Coronary artery (tissue), 2 donors: ENCODE measurements at regions not wholly inside any gene's neighbourhood (a gene's known extent, or its start where the extent isn't known, plus 50 kb on each side); places are given as distances from the start of the nearest gene placed in this dataset.
"Not testable (repeated sequence)": the region's sequence is repeated elsewhere in the genome, so short reads cannot be mapped to it uniquely, and the experiment has no call there.

ENCODE experiments used
- DNase-seq: peaks from one replicate; pipeline ENCODE4 v3.0.0-alpha.2; 2017; ENCODE audit warnings: low spot score
- H3K27ac ChIP-seq, 2 donors: fragments of 200-600 bp; sonication (generic); one replicate each; pipeline ENCODE4 v1.5.1; 2016 to 2019
- H3K4me3 ChIP-seq: fragments of 200-600 bp; sonication (generic); 2 replicates; pipeline ENCODE4 v1.5.1; 2016; ENCODE audit warnings: mild to moderate bottlenecking, moderate library complexity
- TF ChIP-seq, protein P1 (sequence below): fragments of 200-600 bp; sonication (generic); IDR thresholded peaks from one replicate; pipeline ENCODE4 v1.5.1; 2019; ENCODE audit warnings: antibody characterized with exemption

DNA sequence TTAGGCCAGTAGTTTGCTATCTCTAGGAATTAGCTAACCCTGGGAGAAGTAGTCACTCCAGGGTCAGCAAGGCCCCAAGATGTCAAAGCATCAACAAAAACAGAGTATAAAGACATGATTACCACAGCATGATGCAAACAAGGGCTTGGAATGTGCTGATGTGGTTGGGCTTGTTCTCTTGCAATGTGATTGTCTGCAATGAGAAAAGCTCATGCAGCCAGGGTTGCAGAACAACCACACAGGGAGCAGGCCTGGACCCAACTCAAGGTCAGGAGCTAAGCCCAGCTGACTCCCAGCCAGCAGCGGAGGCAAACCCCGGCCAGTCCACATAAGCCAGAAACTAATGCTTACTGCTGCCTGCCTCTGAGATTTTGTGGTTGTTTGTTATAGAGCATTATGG is 132.4 kb upstream of the ZC3H12C start:
- no peak overlapping the region for H3K4me3 ChIP-seq
- no peak for DNase-seq
- H3K27ac ChIP-seq, result no peak overlapping the region
- TF ChIP-seq, protein P1, sequence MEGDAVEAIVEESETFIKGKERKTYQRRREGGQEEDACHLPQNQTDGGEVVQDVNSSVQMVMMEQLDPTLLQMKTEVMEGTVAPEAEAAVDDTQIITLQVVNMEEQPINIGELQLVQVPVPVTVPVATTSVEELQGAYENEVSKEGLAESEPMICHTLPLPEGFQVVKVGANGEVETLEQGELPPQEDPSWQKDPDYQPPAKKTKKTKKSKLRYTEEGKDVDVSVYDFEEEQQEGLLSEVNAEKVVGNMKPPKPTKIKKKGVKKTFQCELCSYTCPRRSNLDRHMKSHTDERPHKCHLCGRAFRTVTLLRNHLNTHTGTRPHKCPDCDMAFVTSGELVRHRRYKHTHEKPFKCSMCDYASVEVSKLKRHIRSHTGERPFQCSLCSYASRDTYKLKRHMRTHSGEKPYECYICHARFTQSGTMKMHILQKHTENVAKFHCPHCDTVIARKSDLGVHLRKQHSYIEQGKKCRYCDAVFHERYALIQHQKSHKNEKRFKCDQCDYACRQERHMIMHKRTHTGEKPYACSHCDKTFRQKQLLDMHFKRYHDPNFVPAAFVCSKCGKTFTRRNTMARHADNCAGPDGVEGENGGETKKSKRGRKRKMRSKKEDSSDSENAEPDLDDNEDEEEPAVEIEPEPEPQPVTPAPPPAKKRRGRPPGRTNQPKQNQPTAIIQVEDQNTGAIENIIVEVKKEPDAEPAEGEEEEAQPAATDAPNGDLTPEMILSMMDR, result no peak

DNA sequence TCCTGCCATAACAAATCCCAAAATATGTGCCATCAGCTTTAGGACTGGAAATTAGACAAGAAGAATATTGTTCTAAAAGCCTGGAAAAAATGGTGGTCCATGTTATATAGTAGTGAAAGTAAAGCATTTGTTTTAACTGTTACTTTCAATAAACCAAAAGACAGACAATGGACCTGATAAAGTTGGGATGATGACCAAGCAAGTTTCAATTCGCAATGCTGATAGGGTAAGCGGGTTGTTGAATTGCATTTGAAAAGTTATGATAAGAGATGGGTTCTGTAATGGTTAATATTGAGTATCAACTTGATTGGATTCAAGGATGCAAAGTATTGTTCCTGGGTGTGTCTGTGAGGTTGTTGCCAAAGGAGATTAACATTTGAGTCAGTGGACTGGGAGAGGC is 131.9 kb upstream of the ZC3H12C start:
- Histone ChIP-seq H3K4me3 (no peak overlapping the region), H3K27ac (no peak overlapping the region)
- no peak for DNase-seq
- TF ChIP-seq, protein P1, result no peak

DNA sequence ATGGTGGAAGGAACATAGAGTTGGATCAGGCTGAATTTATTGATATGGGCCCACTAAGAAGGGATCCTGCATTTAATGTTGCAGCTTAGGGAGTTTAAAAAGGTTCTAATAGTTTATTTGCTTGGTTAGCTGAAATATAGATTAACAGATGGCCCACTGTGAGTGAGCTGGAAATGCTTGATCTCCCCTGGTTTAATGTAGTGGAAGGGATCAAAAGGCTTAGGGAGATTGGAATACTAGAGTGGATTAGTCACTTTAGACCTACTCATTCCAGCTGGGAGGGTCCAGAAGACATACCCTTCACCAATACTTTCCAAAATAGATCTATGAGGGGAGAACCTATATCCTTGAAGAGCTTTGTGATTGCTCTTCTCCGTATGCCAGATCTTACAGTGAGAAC is 130.1 kb upstream of the ZC3H12C start:
- Histone ChIP-seq H3K4me3 (no peak overlapping the region), H3K27ac (no peak overlapping the region)
- TF ChIP-seq, protein P1, result no peak
- DNase-seq, result no peak

DNA sequence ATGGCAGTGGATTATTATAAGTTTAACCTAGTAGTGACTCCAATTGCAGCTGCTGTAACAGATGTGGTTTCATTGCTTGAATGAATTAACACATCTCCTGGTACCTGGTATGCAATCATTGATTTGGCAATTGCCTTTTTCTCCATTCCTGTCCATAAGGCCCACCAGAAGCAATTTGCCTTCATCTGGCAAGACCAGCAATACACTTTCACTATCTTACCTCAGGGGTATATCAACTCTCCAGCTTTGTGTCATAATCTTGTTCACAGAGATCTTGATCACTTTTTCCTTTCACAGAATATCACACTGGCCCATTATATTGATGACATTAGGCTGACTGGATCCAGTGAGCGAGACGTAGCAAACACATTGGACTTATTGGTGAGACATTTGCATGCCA is 128.7 kb upstream of the ZC3H12C start:
- no peak overlapping the region for H3K27ac ChIP-seq
- no peak overlapping the region for H3K4me3 ChIP-seq
- TF ChIP-seq, protein P1, result no peak
- DNase-seq, result no peak

DNA sequence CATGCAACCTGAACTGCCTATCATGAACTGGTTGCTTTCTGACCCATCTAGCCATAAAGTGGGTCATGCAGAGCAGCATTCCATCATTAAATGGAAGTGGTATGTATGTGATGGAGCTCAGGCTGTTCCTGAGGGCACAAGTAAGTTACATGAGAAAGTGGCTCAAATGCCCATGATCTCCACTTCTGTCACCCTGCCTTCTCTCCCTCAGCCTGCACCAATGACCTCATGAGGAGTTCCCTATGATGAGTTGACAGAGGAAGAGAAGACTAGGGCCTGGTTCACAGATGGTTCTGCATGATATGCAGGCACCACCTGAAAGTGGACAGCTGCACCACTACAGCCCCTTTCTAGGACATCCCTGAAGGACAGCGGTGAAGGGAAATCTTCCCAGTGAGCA is 127.7 kb upstream of the ZC3H12C start:
- H3K27ac ChIP-seq, DNase-seq, H3K4me3 ChIP-seq: not testable (repeated sequence)

DNA sequence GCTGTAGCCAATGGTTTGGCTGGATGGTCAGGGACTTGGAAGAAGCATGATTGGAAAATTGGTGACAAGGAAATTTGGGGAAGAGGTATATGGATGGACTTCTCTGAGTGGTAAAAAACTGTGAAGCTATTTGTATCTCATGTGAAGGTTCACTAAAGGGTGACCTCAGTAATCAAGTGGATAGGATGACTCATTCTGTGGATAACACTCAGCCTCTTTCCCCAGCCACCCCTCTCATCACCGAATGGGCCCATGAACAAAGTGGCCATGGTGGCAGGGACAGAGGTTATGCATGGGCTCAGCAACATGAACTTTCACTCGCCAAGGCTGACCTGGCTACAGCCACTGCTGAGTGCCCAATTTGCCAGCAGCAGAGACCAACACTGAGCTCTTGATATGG is 127.3 kb upstream of the ZC3H12C start:
- H3K27ac ChIP-seq, DNase-seq, H3K4me3 ChIP-seq: not testable (repeated sequence)

DNA sequence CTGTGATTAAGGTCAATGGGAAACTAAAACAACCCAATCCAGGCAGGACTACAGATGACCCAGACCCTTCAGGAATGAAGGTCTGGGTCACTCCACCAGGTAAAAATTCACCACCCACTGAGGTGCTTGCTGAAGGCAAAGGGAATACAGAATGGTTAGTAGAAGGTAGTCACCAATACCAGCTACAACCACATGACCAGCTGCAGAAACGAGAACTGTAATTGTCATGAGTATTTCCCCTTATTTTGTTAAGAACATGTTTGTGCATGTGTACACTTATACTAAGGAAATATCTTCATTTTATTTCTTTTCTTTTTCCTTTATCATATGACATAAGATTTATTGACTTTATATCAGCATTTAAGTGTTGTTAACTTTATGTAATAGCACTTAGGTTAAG is 126.1 kb upstream of the ZC3H12C start:
- H3K4me3 ChIP-seq, DNase-seq, H3K27ac ChIP-seq: not testable (repeated sequence)

DNA sequence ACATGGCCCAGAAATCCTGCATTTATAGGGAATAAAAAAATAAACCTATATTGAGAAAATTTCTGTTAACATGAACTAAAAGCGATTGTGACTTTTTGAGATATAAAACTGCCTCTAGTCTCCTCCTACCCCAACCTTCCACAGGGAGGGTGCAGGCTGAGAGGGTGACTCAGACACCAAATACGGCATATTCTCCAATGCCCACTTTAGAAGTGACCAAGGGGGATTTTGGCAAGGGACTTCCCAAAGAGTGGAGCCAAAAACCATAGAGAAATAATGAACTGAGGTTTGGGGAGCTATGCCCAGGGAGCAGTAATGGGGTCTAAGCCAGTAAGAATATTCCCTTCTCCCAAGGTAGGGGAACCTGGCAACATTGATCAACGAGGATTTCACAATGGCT is 124.9 kb upstream of the ZC3H12C start:
- TF ChIP-seq, protein P1, result no peak
- Histone ChIP-seq H3K4me3 (no peak overlapping the region), H3K27ac (no peak overlapping the region)
- no peak for DNase-seq

DNA sequence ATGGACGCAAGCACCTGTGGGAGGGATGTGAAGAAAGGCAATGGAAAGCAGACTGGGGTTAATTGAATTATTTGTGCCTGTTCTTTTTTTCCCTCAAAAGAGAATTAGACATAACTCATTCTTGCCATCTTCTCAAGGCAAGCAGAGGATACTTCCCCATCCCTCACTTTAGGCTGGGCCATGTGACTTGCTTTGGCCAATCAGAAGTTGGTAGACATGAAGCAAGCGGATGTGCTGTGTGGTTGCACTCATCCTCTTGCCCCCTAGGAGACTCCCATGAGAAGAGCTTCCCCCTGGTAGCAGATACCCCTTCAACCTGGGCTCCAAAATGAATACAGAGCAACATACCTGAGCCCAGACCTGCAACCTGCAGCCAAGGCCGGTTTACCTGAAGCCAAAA is 124.4 kb upstream of the ZC3H12C start:
- TF ChIP-seq, protein P1, result no peak
- DNase-seq, result no peak
- H3K27ac ChIP-seq, result no peak overlapping the region
- no peak overlapping the region for H3K4me3 ChIP-seq
